OCI-LY7 (cell line): ENCODE measurements at regions not wholly inside any gene's neighbourhood (a gene's known extent, or its start where the extent isn't known, plus 50 kb on each side); places are given as distances from the start of the nearest gene placed in this dataset.

Experiments used
- CTCF ChIP-seq: fragments of 200-600 bp; sonication (generic); conservative IDR thresholded peaks from 2 replicates; pipeline ENCODE4 v1.5.1; 2014; ENCODE audit warnings: mild to moderate bottlenecking, antibody characterized with exemption, low read length, moderate library complexity, mixed read lengths
- EZH2phosphoT487 ChIP-seq: fragments of 200-600 bp; sonication (generic); IDR thresholded peaks from 2 replicates; pipeline ENCODE4 v1.6.1; 2018; ENCODE audit warnings: low read depth, borderline replicate concordance, mild to moderate bottlenecking, mixed run types, antibody characterized with exemption, low read length, moderate library complexity, mixed read lengths

GRCh38 chr3:145079436-145079835 lies 1081.5 kb downstream of the PLOD2 start:
- TF ChIP-seq CTCF: no peak
- no peak for TF ChIP-seq EZH2phosphoT487
